Esophagus squamous epithelium (tissue), 5 donors: ENCODE measurements at regions not wholly inside any gene's neighbourhood (a gene's known extent, or its start where the extent isn't known, plus 50 kb on each side); places are given as distances from the start of the nearest gene placed in this dataset.

Source experiments
- DNase-seq: peaks from one replicate; lab custom pipeline; 2025; lab: John Stamatoyannopoulos, UW
- H3K27ac ChIP-seq, 4 donors: fragments of 200-600 bp; sonication (generic); one replicate each; pipeline ENCODE4 v1.5.1; 2016 to 2019; ENCODE audit warnings: mild to moderate bottlenecking in 1 of 4
- H3K27me3 ChIP-seq, 4 donors: fragments of 200-600 bp; sonication (generic); 1 replicate in 3 of 4; 2 replicates in 1 of 4; pipeline versions ENCODE4 v1.5.1 to v1.6.0; 2017 to 2021; ENCODE audit warnings: antibody characterized with exemption in 1 of 4
- H3K36me3 ChIP-seq, 3 donors: fragments of 200-600 bp; sonication (generic); one replicate each; pipeline ENCODE4 v1.5.1; 2016 to 2019
- H3K4me1 ChIP-seq, 3 donors: fragments of 200-600 bp; sonication (generic); one replicate each; pipeline ENCODE4 v1.5.1; 2017 to 2019
- H3K4me3 ChIP-seq, 4 donors: fragments of 200-600 bp; sonication (generic); 1 replicate in 3 of 4; 2 replicates in 1 of 4; pipeline ENCODE4 v1.5.1; 2016 to 2019; ENCODE audit warnings: mild to moderate bottlenecking in 2 of 4, moderate library complexity in 1 of 4
- H3K9me3 ChIP-seq, 3 donors: fragments of 200-600 bp; sonication (generic); one replicate each; pipeline ENCODE4 v1.5.1; 2016 to 2019
- POLR2A ChIP-seq, 4 donors: fragments of 450-650 bp; IDR thresholded peaks; one replicate each; pipeline ENCODE4 v1.6.1; 2017; ENCODE audit warnings: antibody characterized with exemption in 4 of 4, mild to moderate bottlenecking in 4 of 4, moderate library complexity in 3 of 4
- WGBS, 2 donors: methylation state at CpG; one replicate each; pipeline ENCODE4 v1.1.5; 2018; 5-methylcytosine and 5-hydroxymethylcytosine counted together
- intact Hi-C: fragments of 100-400 bp; cut with DNase I; formaldehyde crosslinking; loops from one replicate; pipeline ENCODE4 v1.15.0; 2022
- TF ChIP-seq, protein P1 (sequence below), 6 experiments: fragments of 450-650 bp in 4 of 6; fragments of 200-600 bp in 2 of 6; sonication (generic) in 2 of 6; IDR thresholded peaks; one replicate each; pipeline ENCODE4 v1.5.1; 2016 to 2019; ENCODE audit warnings: antibody characterized with exemption in 6 of 6, mild to moderate bottlenecking in 4 of 6, moderate library complexity in 4 of 6
- donor health status: DM: yes; HTN: yes; CAD: no.

DNA sequence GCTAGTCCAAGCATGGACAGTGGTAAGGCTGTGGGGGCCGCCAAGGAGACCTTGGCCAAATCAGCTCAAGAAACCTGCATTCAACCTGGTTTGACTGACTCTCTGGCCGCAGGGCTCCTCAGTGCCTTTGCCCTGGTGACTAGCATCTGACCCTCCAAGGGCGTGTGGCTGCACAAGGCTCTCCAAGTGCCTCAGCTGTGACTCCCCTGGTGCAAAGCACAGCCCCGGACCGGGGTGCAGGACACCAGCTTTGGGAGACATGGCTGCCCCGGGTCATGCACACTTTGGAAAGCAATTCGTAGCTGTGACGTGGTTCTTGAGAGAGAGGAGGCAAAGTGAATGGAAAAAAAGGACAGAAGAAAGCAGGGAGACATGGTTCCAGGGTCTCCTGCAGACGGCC is 245.2 kb upstream of the IRX2 start:
- no peak overlapping the region for H3K27ac ChIP-seq
- no peaks in the 10 kb centered on the region for H3K9me3 ChIP-seq
- H3K4me3 ChIP-seq: no peak overlapping the region
- TF ChIP-seq, protein P1, sequence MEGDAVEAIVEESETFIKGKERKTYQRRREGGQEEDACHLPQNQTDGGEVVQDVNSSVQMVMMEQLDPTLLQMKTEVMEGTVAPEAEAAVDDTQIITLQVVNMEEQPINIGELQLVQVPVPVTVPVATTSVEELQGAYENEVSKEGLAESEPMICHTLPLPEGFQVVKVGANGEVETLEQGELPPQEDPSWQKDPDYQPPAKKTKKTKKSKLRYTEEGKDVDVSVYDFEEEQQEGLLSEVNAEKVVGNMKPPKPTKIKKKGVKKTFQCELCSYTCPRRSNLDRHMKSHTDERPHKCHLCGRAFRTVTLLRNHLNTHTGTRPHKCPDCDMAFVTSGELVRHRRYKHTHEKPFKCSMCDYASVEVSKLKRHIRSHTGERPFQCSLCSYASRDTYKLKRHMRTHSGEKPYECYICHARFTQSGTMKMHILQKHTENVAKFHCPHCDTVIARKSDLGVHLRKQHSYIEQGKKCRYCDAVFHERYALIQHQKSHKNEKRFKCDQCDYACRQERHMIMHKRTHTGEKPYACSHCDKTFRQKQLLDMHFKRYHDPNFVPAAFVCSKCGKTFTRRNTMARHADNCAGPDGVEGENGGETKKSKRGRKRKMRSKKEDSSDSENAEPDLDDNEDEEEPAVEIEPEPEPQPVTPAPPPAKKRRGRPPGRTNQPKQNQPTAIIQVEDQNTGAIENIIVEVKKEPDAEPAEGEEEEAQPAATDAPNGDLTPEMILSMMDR (IDR thresholded peaks at IDR 0.05): no peak
- TF ChIP-seq POLR2A (IDR thresholded peaks at IDR 0.05): no peak
- intact Hi-C loops: no loop called here
- no peaks in the 10 kb centered on the region for H3K4me1 ChIP-seq
- no peak for DNase-seq
- WGBS, 2 donors: 68 to 74% methylated on average over 3 to 7 of the region's 9 CpGs
- H3K36me3 ChIP-seq: no peaks in the 10 kb centered on the region
- no peaks in the 10 kb centered on the region for H3K27me3 ChIP-seq

GRCh38 chr5:2996248-2996647 is 244.8 kb upstream of the IRX2 start:
- Histone ChIP-seq H3K4me1 (no peaks in the 10 kb centered on the region), H3K36me3 (no peaks in the 10 kb centered on the region), H3K9me3 (no peaks in the 10 kb centered on the region), H3K27me3 (no peaks in the 10 kb centered on the region), H3K27ac (no peak overlapping the region), H3K4me3 (no peak overlapping the region)
- TF ChIP-seq POLR2A (IDR thresholded peaks at IDR 0.05): no peak
- TF ChIP-seq, protein P1 (IDR thresholded peaks at IDR 0.05): no peak
- 80 to 95% methylated on average over 1 to 4 of the region's 12 CpGs for WGBS, 2 donors
- intact Hi-C loops: no loop called here
- no peak for DNase-seq

- Histone ChIP-seq H3K27me3 (no peaks in the 10 kb centered on the region), H3K4me1 (no peaks in the 10 kb centered on the region), H3K9me3 (no peaks in the 10 kb centered on the region), H3K36me3 (no peaks in the 10 kb centered on the region), H3K27ac (no peak overlapping the region), H3K4me3 (no peak overlapping the region)
- no peak for DNase-seq
- WGBS, 2 donors: 86 to 93% methylated on average over 3 to 8 of the region's 9 CpGs
- intact Hi-C loops: no loop called here
- TF ChIP-seq POLR2A (IDR thresholded peaks at IDR 0.05): no peak
- TF ChIP-seq, protein P1 (IDR thresholded peaks at IDR 0.05): no peak
These were observed 244.2 kb upstream of the IRX2 start for GRCh38 chr5:2995667-2996066.

GRCh38 chr5:2995035-2995434 is 243.6 kb upstream of the IRX2 start:
- no peak for DNase-seq
- Histone ChIP-seq H3K27me3 (no peaks in the 10 kb centered on the region), H3K4me3 (no peak overlapping the region), H3K4me1 (no peaks in the 10 kb centered on the region), H3K27ac (no peak overlapping the region), H3K36me3 (no peaks in the 10 kb centered on the region), H3K9me3 (no peaks in the 10 kb centered on the region)
- intact Hi-C loops: no loop called here
- no peak for TF ChIP-seq POLR2A (IDR thresholded peaks at IDR 0.05)
- TF ChIP-seq, protein P1 (IDR thresholded peaks at IDR 0.05): no peak
- 87 to 95% methylated on average over 3 to 5 of the region's 5 CpGs for WGBS, 2 donors

GRCh38 chr5:2993771-2994170 is 242.3 kb upstream of the IRX2 start:
- Histone ChIP-seq H3K36me3 (no peaks in the 10 kb centered on the region), H3K4me1 (no peaks in the 10 kb centered on the region), H3K4me3 (no peak overlapping the region), H3K27ac (no peak overlapping the region), H3K27me3 (no peaks in the 10 kb centered on the region), H3K9me3 (no peaks in the 10 kb centered on the region)
- 69 to 79% methylated on average over 5 of the region's 5 CpGs for WGBS, 2 donors
- TF ChIP-seq, protein P1 (IDR thresholded peaks at IDR 0.05): no peak
- TF ChIP-seq POLR2A (IDR thresholded peaks at IDR 0.05): no peak
- DNase-seq: no peak
- intact Hi-C loops: no loop called here
